Neural cell (in vitro differentiated cells): ENCODE measurements at regions not wholly inside any gene's neighbourhood (a gene's known extent, or its start where the extent isn't known, plus 50 kb on each side); places are given as distances from the start of the nearest gene placed in this dataset.
"Not testable (repeated sequence)": the region's sequence is repeated elsewhere in the genome, so short reads cannot be mapped to it uniquely, and the experiment has no call there.

Experiments
- EZH2 ChIP-seq: fragments of 200-600, 300-800 bp; shearing (Covaris generic), sonication (generic); IDR thresholded peaks from 2 replicates; pipeline ENCODE4 v1.6.1; 2014; ENCODE audit warnings: antibody characterized with exemption, low read length, borderline replicate concordance, mild to moderate bottlenecking; ENCODE audit not compliant: insufficient read depth, poor library complexity, severe bottlenecking
- RAD21 ChIP-seq: fragments of 450-650 bp; conservative IDR thresholded peaks from 2 replicates; pipeline ENCODE4 v1.6.1; 2014; ENCODE audit warnings: antibody characterized with exemption, mild to moderate bottlenecking, moderate library complexity
- SMC3 ChIP-seq: fragments of 450-650 bp; conservative IDR thresholded peaks from 2 replicates; pipeline ENCODE4 v1.6.1; 2014; ENCODE audit warnings: antibody characterized with exemption, mild to moderate bottlenecking, moderate library complexity; ENCODE audit not compliant: poor library complexity
- TAF1 ChIP-seq: IDR thresholded peaks from 2 replicates; pipeline ENCODE4 v1.6.1; 2012; ENCODE audit warnings: low read depth
- TF ChIP-seq, protein P1 (sequence below): fragments of 450-650 bp; IDR thresholded peaks from 2 replicates; pipeline ENCODE4 v1.5.1; 2014; ENCODE audit warnings: antibody characterized with exemption, mild to moderate bottlenecking, moderate library complexity; ENCODE audit not compliant: poor library complexity, severe bottlenecking
- TF ChIP-seq, protein P2 (sequence below): IDR thresholded peaks from 2 replicates; pipeline ENCODE4 v1.6.1; 2012; ENCODE audit warnings: borderline replicate concordance

DNA sequence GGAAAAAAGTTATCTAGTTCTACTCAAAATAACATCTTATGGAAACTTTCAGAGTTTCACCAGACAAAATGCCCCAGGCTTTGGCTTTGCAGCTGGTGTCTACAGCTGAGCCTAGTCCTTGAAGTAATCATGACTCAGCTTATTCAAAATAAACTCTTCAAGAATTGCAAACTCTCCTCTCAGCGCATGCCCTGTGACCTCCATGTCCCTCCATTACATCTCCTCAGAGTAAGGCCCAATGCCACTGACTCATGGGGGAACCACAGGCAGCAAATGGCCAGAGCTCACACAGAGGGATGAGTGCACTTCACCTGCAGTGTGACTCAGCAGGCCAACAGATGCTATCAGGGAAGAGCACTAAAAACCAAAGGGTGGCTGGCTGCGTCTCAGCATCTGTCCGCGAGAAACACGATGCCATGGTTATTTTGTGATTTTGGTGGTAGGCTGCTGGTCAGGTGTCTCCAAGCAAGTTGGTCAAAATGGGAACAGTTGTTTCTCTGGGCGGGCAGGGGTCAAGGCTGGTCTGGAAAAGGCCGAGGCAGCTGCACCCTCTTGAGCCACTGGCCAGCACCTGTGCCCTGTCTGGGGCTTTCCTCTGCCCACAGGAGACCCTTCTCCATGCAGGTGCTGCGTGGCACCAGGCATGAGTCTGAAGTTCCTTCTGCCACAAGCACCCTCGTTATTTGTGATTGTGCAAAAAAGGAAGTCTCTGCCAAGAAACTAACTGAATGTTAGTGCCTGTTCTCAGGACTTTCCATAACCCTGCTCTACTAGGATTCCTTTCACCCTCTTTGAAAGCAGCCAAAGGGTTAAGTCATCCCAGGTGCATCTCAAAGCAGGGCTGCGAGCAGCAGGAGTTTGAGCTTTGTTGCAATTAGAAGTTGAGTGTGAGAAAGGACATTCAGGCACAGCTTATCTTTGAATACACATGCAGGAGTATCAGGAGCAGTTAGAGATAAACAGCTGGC, 118.1 kb upstream of the PLGLB2 start:
- TF ChIP-seq, protein P1, sequence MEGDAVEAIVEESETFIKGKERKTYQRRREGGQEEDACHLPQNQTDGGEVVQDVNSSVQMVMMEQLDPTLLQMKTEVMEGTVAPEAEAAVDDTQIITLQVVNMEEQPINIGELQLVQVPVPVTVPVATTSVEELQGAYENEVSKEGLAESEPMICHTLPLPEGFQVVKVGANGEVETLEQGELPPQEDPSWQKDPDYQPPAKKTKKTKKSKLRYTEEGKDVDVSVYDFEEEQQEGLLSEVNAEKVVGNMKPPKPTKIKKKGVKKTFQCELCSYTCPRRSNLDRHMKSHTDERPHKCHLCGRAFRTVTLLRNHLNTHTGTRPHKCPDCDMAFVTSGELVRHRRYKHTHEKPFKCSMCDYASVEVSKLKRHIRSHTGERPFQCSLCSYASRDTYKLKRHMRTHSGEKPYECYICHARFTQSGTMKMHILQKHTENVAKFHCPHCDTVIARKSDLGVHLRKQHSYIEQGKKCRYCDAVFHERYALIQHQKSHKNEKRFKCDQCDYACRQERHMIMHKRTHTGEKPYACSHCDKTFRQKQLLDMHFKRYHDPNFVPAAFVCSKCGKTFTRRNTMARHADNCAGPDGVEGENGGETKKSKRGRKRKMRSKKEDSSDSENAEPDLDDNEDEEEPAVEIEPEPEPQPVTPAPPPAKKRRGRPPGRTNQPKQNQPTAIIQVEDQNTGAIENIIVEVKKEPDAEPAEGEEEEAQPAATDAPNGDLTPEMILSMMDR, result not testable (repeated sequence)
- not testable (repeated sequence) for TF ChIP-seq EZH2, RAD21, SMC3, TAF1
- TF ChIP-seq, protein P2, sequence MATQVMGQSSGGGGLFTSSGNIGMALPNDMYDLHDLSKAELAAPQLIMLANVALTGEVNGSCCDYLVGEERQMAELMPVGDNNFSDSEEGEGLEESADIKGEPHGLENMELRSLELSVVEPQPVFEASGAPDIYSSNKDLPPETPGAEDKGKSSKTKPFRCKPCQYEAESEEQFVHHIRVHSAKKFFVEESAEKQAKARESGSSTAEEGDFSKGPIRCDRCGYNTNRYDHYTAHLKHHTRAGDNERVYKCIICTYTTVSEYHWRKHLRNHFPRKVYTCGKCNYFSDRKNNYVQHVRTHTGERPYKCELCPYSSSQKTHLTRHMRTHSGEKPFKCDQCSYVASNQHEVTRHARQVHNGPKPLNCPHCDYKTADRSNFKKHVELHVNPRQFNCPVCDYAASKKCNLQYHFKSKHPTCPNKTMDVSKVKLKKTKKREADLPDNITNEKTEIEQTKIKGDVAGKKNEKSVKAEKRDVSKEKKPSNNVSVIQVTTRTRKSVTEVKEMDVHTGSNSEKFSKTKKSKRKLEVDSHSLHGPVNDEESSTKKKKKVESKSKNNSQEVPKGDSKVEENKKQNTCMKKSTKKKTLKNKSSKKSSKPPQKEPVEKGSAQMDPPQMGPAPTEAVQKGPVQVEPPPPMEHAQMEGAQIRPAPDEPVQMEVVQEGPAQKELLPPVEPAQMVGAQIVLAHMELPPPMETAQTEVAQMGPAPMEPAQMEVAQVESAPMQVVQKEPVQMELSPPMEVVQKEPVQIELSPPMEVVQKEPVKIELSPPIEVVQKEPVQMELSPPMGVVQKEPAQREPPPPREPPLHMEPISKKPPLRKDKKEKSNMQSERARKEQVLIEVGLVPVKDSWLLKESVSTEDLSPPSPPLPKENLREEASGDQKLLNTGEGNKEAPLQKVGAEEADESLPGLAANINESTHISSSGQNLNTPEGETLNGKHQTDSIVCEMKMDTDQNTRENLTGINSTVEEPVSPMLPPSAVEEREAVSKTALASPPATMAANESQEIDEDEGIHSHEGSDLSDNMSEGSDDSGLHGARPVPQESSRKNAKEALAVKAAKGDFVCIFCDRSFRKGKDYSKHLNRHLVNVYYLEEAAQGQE, result not testable (repeated sequence)
